ENCODE measurements at regions not wholly inside any gene's neighbourhood (a gene's known extent, or its start where the extent isn't known, plus 50 kb on each side); places are given as distances from the start of the nearest gene placed in this dataset.
"Not testable (repeated sequence)": the region's sequence is repeated elsewhere in the genome, so short reads cannot be mapped to it uniquely, and the experiment has no call there.

DNA sequence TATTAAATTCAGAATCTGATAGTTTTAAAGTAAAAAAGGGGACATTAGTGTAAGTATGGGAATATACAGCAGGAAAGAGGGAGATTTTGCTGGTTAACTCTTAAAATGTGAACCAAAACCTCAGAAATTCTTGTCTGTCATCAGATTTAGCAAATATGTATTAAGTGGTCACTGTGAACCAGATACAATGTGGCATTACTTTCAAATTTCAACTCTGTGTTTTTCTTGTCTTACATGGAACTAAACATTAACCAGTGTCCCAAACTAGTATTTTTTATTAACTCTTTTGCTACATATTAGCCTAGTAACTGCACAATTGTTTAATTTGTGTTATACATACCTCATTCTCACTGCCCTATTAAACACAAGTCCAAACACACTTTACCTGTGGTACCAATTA lies 259.9 kb upstream of the RASA1 start:
- H3K4me3 Mint-ChIP-seq = no peak overlapping the region

DNA sequence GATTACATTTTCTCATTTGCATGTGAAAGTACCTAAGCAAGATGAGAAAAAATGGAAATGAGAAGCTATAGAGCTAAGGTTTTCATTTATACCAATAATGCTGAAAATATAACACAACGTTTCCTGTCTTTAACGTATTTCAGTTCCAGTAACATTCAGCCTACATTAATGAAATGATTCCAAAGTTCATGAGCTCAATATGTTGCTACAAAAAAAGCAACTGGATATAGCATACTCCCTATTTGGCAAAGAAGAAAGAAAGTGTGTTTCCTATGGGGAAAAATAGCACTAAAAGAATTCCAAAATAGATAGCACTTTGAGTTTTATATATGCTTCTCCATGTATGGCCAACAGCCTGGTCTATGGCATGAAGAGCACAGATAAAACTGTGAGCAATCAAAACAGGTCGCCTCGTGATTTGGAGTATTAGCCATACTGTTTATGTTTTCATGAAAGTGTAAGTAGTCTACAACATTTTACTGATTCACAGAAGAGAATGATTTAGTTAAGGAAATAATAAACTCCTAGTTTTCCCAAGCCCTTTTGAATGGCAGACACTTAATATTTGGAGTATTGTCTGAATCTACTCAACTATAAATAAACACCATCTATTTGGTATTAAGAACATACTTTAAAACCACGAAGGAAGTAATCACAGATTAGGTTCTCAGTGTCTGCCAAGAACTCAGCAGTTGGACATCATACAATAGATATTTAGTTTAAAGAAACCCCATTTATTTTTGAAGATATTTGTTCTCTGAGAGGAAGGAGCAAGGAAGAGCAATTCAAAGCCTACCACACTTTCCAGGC lies 258.7 kb upstream of the RASA1 start:
- Mint-ChIP-seq H3K27me3 (no peaks in the 10 kb centered on the region), H3K4me3 (no peak overlapping the region), H3K9me3 (ENCODE audit: low read depth) (no peaks in the 10 kb centered on the region), H3K4me1 (ENCODE audit: low read depth) (no peaks in the 10 kb centered on the region), H3K27ac (no peak overlapping the region), H3K36me3 (no peaks in the 10 kb centered on the region)

More for the DNA sequence above, 259.9 kb upstream of the RASA1 start:
- H3K27me3 Mint-ChIP-seq = no peaks in the 10 kb centered on the region
- no peaks in the 10 kb centered on the region for H3K9me3 Mint-ChIP-seq (ENCODE audit: low read depth)
- H3K36me3 Mint-ChIP-seq = no peaks in the 10 kb centered on the region
- no peaks in the 10 kb centered on the region for H3K4me1 Mint-ChIP-seq (ENCODE audit: low read depth)
- no peak overlapping the region for H3K27ac Mint-ChIP-seq

DNA sequence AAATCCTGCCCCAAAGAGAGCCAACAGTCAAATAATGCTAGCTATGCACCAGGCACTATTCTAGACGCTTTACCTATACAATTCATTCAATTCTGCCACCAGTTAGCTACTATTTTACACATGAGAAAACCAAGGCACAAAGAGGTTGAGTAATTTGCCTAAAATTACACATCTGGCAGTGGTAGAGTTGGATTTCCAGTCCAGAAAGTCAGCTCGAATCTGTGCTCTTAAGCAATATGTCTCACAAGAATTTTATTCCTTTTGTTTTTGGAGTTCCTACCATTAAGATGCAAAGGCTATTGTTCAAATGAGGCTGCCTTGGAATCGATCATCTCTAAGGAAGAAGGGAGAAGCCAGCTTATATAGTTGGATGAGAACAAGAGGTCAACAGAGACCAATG lies 256.9 kb upstream of the RASA1 start:
- Mint-ChIP-seq H3K27me3 (no peaks in the 10 kb centered on the region), H3K4me3 (no peak overlapping the region), H3K9me3 (ENCODE audit: low read depth) (no peaks in the 10 kb centered on the region), H3K4me1 (ENCODE audit: low read depth) (no peaks in the 10 kb centered on the region), H3K27ac (no peak overlapping the region), H3K36me3 (no peaks in the 10 kb centered on the region)

DNA sequence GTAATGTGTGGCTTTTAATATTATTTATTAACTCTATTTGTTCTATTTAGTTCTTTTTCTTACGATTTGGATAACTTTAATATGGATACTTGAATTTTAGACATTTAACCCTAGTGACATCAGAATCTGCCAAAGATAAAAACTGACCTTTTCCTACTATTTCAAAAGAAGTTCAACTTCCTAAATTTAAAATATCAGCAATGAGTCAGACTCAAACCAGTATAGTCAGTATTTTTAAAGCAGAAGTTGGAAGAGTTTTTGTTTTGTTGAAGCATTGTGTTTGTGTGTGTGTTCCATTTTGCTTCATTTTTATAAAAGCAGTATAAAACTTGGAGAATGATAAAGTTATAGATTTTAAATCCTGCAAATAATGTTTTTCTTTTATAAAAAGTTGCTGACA lies 251.8 kb upstream of the RASA1 start:
- no peak overlapping the region for H3K27ac Mint-ChIP-seq
- H3K9me3 Mint-ChIP-seq (ENCODE audit: low read depth) = no peaks in the 10 kb centered on the region
- no peaks in the 10 kb centered on the region for H3K27me3 Mint-ChIP-seq
- no peak overlapping the region for H3K4me3 Mint-ChIP-seq
- no peaks in the 10 kb centered on the region for H3K36me3 Mint-ChIP-seq
- H3K4me1 Mint-ChIP-seq (ENCODE audit: low read depth) = peaks cover 14% of the 10 kb centered on the region

DNA sequence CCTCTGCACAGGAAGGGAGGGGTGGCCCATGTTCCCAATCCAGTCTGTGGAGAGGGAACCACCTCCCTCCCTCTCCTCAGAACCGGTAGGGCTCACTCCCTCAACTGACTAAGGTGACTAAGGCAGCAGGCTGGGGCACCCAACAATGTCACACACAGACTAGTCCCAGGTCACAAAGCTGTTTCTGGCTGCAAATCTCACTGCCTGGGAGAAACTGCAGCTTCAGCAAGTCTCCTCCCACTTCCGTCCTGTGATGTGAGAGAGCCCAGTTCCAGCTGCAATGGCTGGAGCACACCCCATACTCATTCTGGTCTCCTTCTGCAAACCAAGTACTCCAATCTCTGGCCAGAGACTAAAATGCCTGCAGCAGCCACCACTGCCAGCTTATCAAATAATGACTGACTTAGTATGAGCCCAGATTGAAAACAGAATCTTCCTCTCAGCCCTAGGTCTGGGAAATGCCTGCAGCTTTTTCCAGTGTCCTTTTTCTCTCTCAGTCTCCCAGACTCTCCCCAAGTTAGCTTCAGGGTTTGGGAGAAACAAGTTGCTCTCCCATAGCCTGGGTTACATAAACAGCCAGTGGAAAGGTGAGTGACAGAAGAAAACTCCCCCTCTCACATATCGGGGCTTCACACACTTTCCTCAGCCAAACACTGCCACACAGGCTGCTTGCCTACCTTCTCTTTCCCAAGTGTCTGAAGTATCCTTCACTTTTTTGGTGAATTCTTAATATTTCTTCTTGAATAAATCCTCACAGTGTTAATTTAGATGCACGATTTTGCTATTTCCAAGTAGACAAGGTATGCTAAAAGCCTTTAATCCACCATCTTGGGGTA lies 247.4 kb upstream of the RASA1 start:
- no peak overlapping the region for H3K4me3 Mint-ChIP-seq
- peaks cover 23% of the 10 kb centered on the region for H3K4me1 Mint-ChIP-seq (ENCODE audit: low read depth)
- H3K36me3 Mint-ChIP-seq = peaks cover 2% of the 10 kb centered on the region
- no peak overlapping the region for H3K27ac Mint-ChIP-seq
- H3K9me3 Mint-ChIP-seq (ENCODE audit: low read depth) = peaks cover 3% of the 10 kb centered on the region
- H3K27me3 Mint-ChIP-seq = no peaks in the 10 kb centered on the region

DNA sequence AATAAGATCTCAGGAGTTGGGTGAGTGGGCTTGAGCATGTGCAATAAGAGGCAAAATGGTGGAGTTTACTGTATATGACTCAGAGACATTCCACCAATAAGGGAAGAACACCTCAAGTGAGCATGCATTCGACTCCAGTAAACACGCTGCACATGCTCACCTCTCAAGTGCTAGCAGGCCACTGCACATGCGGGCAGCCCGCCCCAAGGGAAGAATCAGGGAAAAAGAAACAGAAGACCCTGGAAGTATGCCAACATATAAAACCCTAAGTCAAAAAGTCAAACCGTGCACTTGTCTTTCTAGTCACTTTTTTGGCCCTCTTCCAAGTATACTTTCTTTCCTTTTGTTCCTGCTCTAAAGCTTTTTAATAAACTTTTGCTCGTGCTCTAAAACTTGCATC lies 245.3 kb upstream of the RASA1 start:
- H3K4me3 Mint-ChIP-seq = no peak overlapping the region
- peaks cover 27% of the 10 kb centered on the region for H3K4me1 Mint-ChIP-seq (ENCODE audit: low read depth)
- H3K9me3 Mint-ChIP-seq (ENCODE audit: low read depth) = peaks cover 3% of the 10 kb centered on the region
- no peaks in the 10 kb centered on the region for H3K27me3 Mint-ChIP-seq
- peaks cover 2% of the 10 kb centered on the region for H3K36me3 Mint-ChIP-seq
- no peak overlapping the region for H3K27ac Mint-ChIP-seq

DNA sequence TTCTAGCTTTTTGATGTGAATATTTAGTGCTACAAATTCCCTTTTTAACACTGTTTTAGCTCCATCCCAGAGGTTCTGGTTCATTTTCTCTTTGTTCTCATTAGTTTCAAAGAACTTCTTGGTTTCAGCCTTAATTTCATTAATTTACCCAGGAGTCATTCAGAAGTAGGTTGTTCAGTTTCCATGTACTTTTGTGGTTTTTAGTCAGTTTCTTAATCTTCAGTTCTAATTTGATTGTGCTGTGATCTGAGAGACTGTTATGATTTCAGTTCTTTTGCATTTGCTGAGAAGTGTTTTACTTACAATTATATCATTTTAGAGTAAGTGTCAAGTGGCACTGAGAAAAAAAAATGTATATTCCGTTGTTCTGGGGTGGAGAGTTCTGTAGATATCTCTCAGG lies 240.1 kb upstream of the RASA1 start:
- Mint-ChIP-seq H3K4me1 (ENCODE audit: low read depth) (peaks cover 22% of the 10 kb centered on the region), H3K27me3 (no peaks in the 10 kb centered on the region), H3K4me3 (peak overlapping the region; percentile 4), H3K9me3 (ENCODE audit: low read depth) (peaks cover 3% of the 10 kb centered on the region), H3K27ac (peak overlapping the region; percentile 30), H3K36me3 (peaks cover 2% of the 10 kb centered on the region)

DNA sequence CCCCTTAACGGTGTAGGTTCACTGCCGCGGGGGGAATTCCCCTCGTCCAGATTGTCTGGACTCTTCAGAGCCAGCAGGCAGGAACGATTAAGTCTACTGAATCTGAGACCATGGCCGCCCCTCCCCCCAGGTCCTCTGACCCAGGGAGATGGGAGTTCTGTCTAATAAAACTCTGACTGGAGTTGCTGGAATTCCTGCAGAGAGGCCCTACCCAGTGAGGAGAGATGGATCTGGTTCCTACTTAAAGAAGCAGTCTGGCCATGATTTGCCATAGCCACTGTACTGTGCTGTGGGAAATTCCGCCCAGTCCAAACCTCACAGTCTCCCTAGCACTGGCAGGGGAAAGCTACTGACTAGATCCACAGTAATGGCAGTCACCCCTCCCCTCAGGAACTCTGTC lies 237.7 kb upstream of the RASA1 start:
- Mint-ChIP-seq H3K36me3 (no peaks in the 10 kb centered on the region), H3K27me3 (no peaks in the 10 kb centered on the region), H3K4me3 (no peak overlapping the region), H3K27ac (no peak overlapping the region), H3K9me3 (ENCODE audit: low read depth) (no peaks in the 10 kb centered on the region), H3K4me1 (ENCODE audit: low read depth) (peaks cover 28% of the 10 kb centered on the region)

DNA sequence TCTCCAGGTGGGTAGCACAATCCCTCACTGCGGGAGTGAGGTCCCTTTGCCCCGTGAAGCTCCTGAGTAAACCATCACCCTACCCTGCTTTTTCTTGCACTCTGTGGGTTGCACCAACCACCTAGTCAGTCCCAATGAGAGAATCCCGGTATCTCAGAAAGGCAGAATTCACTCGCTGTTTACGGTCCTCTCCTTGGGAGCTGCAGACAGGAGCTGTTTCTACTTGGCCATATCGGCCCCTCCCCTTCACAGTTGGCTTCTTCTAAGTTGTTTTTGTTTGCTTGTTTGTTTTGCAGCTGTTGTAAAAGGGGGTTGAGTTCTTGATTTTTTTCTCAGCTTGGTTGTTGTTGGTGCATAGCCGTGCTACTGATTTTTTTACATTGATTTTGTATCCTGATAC lies 237.0 kb upstream of the RASA1 start:
- H3K4me3 Mint-ChIP-seq = no peak overlapping the region
- H3K27me3 Mint-ChIP-seq = no peaks in the 10 kb centered on the region
- H3K4me1 Mint-ChIP-seq (ENCODE audit: low read depth) = peaks cover 34% of the 10 kb centered on the region
- no peaks in the 10 kb centered on the region for H3K36me3 Mint-ChIP-seq
- no peak overlapping the region for H3K27ac Mint-ChIP-seq
- H3K9me3 Mint-ChIP-seq (ENCODE audit: low read depth) = no peaks in the 10 kb centered on the region

DNA sequence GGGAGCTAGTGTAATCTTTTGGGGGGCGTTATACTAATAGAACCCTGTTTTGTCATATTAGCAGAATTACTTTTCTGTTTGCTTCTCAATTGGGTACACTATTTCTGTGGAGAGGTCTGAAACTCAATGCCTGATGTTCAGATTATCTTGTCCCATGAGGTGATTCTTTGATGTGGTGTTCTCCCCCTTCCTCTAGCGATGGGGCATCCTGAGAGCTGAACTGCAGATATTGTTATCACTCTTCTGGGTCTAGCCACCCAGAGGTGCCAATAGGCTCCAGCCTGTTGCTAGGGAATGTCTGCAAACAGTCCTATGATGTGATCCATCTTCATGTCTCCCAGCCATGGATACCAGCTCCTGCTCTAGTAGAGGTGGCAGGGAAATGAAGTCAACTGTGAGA lies 233.1 kb upstream of the RASA1 start:
- no peak overlapping the region for H3K4me3 Mint-ChIP-seq
- no peaks in the 10 kb centered on the region for H3K27me3 Mint-ChIP-seq
- no peak overlapping the region for H3K27ac Mint-ChIP-seq
- peaks cover 19% of the 10 kb centered on the region for H3K4me1 Mint-ChIP-seq (ENCODE audit: low read depth)
- no peaks in the 10 kb centered on the region for H3K9me3 Mint-ChIP-seq (ENCODE audit: low read depth)
- H3K36me3 Mint-ChIP-seq = no peaks in the 10 kb centered on the region

DNA sequence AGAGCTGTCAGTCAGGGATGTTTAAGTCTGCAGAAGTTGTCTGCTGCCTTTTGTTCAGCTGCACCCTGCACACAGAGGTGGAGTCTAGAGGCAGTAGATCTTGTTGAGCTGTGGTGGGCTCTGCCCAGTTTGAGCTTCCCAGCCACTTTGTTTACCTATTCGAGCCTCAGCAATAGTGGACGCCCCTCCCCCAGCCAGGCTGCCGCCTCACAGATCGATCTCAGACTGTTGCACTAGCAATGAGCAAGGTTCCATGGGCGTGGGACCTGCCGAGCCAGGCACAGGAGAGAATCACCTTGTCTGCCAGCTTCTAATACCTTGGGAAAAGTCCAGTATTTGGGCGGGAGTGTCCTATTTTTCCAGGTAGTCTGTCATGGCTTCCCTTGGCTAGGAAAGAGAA lies 225.1 kb upstream of the RASA1 start:
- no peak overlapping the region for H3K4me3 Mint-ChIP-seq
- peaks cover 4% of the 10 kb centered on the region for H3K9me3 Mint-ChIP-seq (ENCODE audit: low read depth)
- H3K27ac Mint-ChIP-seq = no peak overlapping the region
- no peaks in the 10 kb centered on the region for H3K27me3 Mint-ChIP-seq
- H3K36me3 Mint-ChIP-seq = no peaks in the 10 kb centered on the region
- no peaks in the 10 kb centered on the region for H3K4me1 Mint-ChIP-seq (ENCODE audit: low read depth)

DNA sequence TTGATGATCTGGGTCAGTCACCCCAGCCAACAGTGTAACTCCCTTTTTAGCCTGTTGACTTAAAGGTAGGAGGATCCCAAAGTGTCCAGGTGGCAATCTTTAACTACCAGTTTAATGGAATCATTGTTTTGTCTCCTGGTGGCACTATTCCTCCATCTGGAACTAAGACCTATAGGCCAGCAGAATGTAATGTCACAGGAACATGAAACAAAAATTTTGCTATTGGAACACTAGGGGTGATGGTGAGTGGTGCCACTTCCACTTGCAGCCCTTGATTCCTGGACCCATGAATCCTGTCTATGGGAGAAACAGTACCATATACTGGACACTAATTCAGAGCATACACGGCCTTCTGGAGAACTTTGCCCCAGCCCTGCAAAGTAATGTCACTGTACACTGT lies 219.5 kb upstream of the RASA1 start:
- no peak overlapping the region for H3K4me3 Mint-ChIP-seq
- no peaks in the 10 kb centered on the region for H3K4me1 Mint-ChIP-seq (ENCODE audit: low read depth)
- H3K36me3 Mint-ChIP-seq = peaks cover 15% of the 10 kb centered on the region
- H3K9me3 Mint-ChIP-seq (ENCODE audit: low read depth) = peaks cover 6% of the 10 kb centered on the region
- H3K27ac Mint-ChIP-seq = no peak overlapping the region
- H3K27me3 Mint-ChIP-seq = no peaks in the 10 kb centered on the region

DNA sequence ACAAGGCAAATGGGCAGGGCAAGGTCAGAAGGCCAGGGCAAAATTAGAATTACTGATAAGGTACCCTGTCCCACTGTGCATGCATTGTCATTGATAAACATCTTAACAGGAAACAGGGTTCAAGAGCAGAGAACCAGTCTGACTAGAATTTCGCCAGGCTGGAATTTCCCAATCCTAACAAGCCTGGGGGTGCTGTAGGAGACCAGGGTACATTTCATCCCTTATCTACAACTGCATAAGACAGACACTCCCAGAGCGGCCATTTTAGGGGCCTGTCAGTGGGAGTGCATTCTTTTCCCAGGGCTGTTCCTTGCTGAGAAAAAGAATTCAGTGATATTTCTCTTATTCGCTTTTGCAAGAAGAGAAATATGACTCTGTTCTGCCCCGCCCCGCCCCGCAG lies 218.7 kb upstream of the RASA1 start:
- not testable (repeated sequence) for H3K27ac Mint-ChIP-seq; H3K4me3 Mint-ChIP-seq; H3K27me3 Mint-ChIP-seq; H3K4me1 Mint-ChIP-seq (ENCODE audit: low read depth); H3K9me3 Mint-ChIP-seq (ENCODE audit: low read depth)
- H3K36me3 Mint-ChIP-seq = peaks cover 15% of the 10 kb centered on the region

DNA sequence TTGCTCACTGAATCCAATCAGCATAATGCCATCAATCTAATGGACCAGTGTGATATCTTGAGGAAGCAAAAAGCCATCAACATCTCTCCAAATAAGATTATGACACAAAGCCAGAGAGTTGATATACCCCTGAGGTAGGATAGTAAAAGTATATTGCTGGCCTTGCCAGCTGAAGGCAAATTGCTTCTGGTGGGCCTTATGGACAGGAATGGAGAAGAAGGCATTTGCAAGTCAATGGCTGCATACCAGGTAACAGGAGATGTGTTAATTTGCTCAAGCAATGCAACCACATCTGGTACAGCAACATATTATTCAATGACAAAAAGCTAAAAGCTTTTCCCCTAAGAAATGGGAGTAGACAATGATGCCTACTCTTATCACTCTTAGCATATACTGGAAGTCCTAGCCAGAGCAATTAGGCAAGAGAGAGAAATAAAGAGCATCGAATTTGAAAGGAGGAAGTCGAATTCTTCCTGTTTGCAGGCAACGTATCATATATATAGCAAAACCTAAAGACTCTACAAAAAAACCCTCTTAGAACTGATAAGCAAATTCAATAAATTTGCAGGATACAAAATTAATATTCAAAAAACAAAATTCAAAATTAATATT lies 216.1 kb upstream of the RASA1 start:
- H3K9me3 Mint-ChIP-seq (ENCODE audit: low read depth) = peaks cover 4% of the 10 kb centered on the region
- H3K4me3 Mint-ChIP-seq = no peak overlapping the region
- no peaks in the 10 kb centered on the region for H3K4me1 Mint-ChIP-seq (ENCODE audit: low read depth)
- H3K27me3 Mint-ChIP-seq = no peaks in the 10 kb centered on the region
- H3K36me3 Mint-ChIP-seq = peaks cover 15% of the 10 kb centered on the region
- H3K27ac Mint-ChIP-seq = no peak overlapping the region

DNA sequence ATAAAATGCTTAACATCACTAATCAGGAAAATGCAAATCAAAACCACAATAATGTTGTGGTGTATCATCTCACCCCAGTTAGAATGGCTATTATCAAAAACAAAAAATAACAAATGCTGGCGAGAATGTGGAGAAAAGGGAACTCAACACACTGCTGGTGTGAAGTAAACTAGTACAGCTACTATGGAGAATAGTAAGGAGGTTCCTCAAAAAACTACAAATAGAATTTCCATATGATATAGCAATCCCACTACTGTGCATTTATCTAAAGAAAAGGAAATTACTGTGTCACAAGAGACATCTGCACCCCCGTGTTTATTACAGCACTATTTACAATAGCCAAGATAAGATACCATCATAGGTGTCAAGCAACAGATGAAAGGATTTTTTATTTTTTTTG lies 214.5 kb upstream of the RASA1 start:
- H3K36me3 Mint-ChIP-seq = peaks cover 15% of the 10 kb centered on the region
- peaks cover 7% of the 10 kb centered on the region for H3K9me3 Mint-ChIP-seq (ENCODE audit: low read depth)
- no peak overlapping the region for H3K27ac Mint-ChIP-seq
- H3K27me3 Mint-ChIP-seq = no peaks in the 10 kb centered on the region
- H3K4me3 Mint-ChIP-seq = no peak overlapping the region
- H3K4me1 Mint-ChIP-seq (ENCODE audit: low read depth) = no peaks in the 10 kb centered on the region
